ENCODE measurements at regions not wholly inside any gene's neighbourhood (a gene's known extent, or its start where the extent isn't known, plus 50 kb on each side); places are given as distances from the start of the nearest gene placed in this dataset.
A peak's percentile ranks its signal among the peaks of the same experiment; 100 is the strongest.

DNA sequence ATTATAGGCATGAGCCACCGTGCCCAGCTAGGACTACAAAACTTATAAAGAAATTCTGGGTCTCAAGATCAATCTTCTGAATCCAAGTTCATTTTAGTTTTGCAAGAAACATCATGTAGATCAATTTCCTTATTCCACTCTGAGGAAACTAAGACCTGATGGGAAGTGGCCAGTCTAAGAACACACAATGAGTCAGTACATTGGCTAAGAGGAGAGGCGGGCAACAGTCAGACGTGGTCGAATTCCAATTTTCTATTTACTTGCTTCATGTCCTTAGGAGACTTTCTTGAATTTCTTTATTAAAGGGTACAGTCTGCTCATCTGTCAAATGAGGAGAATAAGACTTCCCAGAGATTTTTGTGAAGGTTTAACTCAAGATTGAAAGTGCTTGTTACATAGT is 432.1 kb upstream of the BRINP1 start:
- no peak overlapping the region for H3K4me3 ChIP-seq (ENCODE audit: low read depth, low read length)
- TF ChIP-seq, protein P1, sequence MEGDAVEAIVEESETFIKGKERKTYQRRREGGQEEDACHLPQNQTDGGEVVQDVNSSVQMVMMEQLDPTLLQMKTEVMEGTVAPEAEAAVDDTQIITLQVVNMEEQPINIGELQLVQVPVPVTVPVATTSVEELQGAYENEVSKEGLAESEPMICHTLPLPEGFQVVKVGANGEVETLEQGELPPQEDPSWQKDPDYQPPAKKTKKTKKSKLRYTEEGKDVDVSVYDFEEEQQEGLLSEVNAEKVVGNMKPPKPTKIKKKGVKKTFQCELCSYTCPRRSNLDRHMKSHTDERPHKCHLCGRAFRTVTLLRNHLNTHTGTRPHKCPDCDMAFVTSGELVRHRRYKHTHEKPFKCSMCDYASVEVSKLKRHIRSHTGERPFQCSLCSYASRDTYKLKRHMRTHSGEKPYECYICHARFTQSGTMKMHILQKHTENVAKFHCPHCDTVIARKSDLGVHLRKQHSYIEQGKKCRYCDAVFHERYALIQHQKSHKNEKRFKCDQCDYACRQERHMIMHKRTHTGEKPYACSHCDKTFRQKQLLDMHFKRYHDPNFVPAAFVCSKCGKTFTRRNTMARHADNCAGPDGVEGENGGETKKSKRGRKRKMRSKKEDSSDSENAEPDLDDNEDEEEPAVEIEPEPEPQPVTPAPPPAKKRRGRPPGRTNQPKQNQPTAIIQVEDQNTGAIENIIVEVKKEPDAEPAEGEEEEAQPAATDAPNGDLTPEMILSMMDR (IDR thresholded peaks at IDR 0.05; ENCODE audit: insufficient read depth, low read depth, low read length, missing control alignments) = no peak
- DNase-seq (ENCODE audit: low read depth) = no peak

DNA sequence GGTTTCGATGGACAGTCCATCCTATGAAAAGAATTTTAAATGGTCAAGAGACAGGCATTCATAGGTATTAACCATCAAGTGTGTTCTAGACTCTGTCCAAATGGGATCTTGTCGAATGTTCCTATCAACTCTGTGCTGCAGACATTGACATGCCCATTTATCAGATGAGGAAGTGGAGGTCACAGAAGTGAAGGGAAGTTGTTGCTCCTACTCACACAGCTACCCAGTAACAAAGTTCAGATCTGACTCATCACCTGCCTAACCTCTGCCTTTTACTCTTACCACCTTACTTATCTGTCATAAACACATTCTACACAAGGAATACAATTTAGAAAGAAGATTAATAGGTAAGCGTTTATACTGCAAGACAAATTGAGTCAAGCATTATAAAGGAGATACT is 426.2 kb upstream of the BRINP1 start:
- TF ChIP-seq, protein P1 (IDR thresholded peaks at IDR 0.05; ENCODE audit: insufficient read depth, low read depth, low read length, missing control alignments) = no peak
- peak; percentile 9 for DNase-seq (ENCODE audit: low read depth)
- no peak overlapping the region for H3K4me3 ChIP-seq (ENCODE audit: low read depth, low read length)

DNA sequence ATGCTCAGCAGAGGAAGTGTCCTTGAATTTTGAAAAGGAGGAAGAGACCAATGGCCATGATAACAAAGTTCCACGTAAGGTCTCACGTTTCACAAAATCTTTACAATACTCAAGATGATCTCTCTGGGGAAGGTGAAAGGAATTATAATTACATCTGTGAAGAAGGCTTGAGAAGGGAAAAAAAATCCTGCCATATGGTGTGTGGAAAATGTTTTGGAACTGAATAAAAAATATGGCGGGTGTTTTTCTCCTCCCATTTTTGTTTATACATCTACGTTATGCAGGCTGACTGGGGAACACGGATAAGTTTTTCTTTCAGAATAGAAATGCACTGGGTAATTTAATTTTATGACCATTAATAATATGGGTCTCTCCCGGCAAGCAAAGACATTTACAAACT is 425.6 kb upstream of the BRINP1 start:
- no peak for DNase-seq (ENCODE audit: low read depth)
- TF ChIP-seq, protein P1 (IDR thresholded peaks at IDR 0.05; ENCODE audit: insufficient read depth, low read depth, low read length, missing control alignments) = no peak

DNA sequence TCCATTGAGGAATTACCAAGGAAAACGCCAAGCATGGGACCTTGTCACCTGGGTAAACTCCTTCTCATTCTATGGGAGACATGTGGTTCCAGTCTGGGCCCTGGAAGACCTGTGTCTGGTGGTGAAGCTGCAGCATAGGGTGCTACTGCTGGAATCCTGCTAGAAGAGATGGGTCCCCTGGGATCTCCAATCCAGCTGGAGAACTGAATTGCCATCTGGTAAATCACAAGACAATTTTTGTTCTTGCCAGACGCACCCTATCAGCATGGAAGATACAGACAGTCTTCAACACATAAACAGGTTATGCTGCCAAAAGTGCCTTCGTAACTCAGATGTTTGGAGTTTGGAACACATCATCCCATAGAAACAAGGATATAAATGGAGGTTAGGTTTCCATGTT is 424.0 kb upstream of the BRINP1 start:
- H3K4me3 ChIP-seq (ENCODE audit: low read depth, low read length) = no peak overlapping the region
- DNase-seq (ENCODE audit: low read depth) = no peak
- TF ChIP-seq, protein P1 (IDR thresholded peaks at IDR 0.05; ENCODE audit: insufficient read depth, low read depth, low read length, missing control alignments) = no peak

More for the DNA sequence above, 425.6 kb upstream of the BRINP1 start:
- H3K4me3 ChIP-seq (ENCODE audit: low read depth, low read length) = no peak overlapping the region

DNA sequence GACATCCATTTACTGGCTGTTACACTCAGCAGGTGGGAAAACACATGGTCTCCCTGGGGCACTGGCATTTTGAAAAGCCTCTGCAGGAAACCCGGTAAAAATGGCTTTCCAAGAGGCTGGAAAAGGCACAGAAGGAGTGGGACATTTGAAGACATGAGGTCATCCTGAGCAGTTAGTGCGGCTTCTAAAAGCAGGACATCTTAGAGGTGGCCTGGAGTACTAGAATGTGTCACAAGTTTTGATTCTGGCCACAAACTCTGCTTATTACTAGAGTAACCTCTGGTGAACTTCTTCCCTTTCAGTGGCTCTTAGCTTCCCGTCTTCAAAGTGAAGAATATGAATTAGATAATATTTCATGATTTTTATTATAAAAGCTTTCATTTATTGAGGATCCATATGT is 423.0 kb upstream of the BRINP1 start:
- H3K4me3 ChIP-seq (ENCODE audit: low read depth, low read length) = no peak overlapping the region
- DNase-seq (ENCODE audit: low read depth) = peak; percentile 29
- TF ChIP-seq, protein P1 (IDR thresholded peaks at IDR 0.05; ENCODE audit: insufficient read depth, low read depth, low read length, missing control alignments) = no peak

DNA sequence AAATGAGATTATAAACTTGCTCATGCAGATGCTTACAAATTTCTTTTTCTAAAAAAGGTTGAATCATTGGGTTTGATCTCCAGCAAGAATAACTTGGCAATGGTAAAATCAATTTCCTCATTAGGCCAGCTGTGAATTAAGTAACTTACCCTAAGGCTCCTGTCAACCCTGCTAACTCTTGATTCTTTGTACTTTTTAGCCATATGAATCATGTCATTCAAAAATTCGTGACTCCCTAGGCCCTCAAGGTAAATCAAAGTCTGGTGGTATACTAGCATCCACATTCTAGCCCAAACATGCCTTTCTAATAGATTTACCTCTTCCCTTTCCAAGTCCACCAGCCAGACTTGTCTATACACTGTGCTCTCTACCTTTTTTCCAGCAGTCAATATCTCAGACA is 420.8 kb upstream of the BRINP1 start:
- DNase-seq (ENCODE audit: low read depth) = no peak
- TF ChIP-seq, protein P1 (IDR thresholded peaks at IDR 0.05; ENCODE audit: insufficient read depth, low read depth, low read length, missing control alignments) = no peak

DNA sequence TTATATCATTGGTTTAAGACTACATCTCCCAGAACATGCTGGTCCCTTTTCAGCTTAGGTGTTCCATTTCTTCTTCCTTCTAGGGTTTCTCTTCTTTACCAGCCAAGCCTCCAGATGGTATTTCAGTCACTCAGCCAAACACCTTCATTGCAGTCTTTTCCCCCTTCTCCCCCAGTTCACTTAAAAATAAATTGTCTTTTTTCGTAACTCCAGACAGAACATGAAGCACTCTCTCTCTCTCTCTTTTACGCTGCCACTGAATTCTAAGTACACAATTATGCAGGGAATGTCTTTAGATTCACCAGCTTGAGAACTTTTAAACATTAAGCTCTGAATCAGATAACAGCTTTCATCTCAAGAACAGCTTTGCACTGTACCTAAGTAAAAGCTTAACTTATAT is 419.7 kb upstream of the BRINP1 start:
- no peak for DNase-seq (ENCODE audit: low read depth)
- TF ChIP-seq, protein P1 (IDR thresholded peaks at IDR 0.05; ENCODE audit: insufficient read depth, low read depth, low read length, missing control alignments) = no peak
- H3K4me3 ChIP-seq (ENCODE audit: low read depth, low read length) = no peak overlapping the region

More for the DNA sequence above, 420.8 kb upstream of the BRINP1 start:
- no peak overlapping the region for H3K4me3 ChIP-seq (ENCODE audit: low read depth, low read length)
